ENCODE measurements at regions not wholly inside any gene's neighbourhood (a gene's known extent, or its start where the extent isn't known, plus 50 kb on each side); places are given as distances from the start of the nearest gene placed in this dataset.

DNA sequence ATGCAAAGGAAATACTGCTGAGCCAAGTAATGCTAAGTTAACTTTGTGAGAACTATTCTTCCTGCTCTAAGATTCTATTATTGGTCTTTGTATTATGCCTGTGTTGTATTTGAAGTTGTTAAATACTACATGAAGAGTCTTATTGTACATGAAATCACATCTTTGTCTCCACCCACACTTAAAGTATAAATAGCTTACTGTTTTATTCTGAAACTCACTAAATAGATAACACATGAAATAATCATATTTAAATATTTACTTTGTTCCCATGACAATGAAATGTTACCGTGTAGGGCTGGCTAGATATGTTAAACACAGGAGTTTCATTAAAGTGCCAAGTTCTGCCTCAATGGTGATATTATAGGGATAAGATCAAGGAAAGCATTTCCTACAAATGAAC, 562.1 kb upstream of the ATXN8OS start:
- H3K4me1 Mint-ChIP-seq (ENCODE audit: low read depth): peaks cover 9% of the 10 kb centered on the region
- DNase-seq (ENCODE audit: low spot score, unreplicated experiment): no peak
- no peaks in the 10 kb centered on the region for H3K36me3 Mint-ChIP-seq (ENCODE audit: insufficient read depth)
- H3K4me3 Mint-ChIP-seq (ENCODE audit: low read depth): no peak overlapping the region
- H3K27me3 Mint-ChIP-seq: no peaks in the 10 kb centered on the region
- H3K9me3 Mint-ChIP-seq (ENCODE audit: low read depth): no peaks in the 10 kb centered on the region
- H3K27ac Mint-ChIP-seq: no peak overlapping the region
- TF ChIP-seq, protein P1, sequence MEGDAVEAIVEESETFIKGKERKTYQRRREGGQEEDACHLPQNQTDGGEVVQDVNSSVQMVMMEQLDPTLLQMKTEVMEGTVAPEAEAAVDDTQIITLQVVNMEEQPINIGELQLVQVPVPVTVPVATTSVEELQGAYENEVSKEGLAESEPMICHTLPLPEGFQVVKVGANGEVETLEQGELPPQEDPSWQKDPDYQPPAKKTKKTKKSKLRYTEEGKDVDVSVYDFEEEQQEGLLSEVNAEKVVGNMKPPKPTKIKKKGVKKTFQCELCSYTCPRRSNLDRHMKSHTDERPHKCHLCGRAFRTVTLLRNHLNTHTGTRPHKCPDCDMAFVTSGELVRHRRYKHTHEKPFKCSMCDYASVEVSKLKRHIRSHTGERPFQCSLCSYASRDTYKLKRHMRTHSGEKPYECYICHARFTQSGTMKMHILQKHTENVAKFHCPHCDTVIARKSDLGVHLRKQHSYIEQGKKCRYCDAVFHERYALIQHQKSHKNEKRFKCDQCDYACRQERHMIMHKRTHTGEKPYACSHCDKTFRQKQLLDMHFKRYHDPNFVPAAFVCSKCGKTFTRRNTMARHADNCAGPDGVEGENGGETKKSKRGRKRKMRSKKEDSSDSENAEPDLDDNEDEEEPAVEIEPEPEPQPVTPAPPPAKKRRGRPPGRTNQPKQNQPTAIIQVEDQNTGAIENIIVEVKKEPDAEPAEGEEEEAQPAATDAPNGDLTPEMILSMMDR (IDR thresholded peaks at IDR 0.05; ENCODE audit: unreplicated experiment): no peak

DNA sequence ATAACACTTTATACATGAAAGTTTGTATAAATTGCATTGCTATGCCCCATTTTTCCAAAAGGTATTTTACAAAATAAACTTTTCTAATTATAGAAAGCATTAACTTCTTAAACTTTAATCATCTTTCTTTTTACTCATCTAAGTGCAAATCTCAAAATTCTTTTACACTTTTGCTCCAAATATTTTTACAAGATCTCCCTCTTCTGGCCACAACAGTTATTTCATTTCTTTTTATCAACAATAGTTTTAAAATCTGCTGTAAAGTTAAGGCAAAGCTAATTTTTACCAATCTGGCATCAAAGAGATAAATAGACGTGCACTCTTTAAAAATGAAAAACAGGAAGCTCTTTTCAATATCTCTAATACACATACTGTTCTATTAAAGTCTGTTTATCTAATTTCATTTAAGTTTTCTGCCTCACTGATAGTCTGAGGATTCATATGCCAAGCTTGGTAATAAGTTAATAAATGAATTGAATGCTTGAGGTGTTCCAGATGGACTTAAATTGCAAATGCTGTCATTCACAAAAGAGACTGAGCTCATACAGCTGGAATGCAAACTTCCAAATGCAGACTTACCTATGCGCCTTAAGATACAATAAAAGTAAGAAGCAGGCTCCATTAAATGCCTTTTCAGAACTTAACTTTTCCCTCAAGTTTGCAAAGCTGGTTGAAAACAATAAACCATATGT, 583.0 kb upstream of the ATXN8OS start:
- TF ChIP-seq, protein P1 (IDR thresholded peaks at IDR 0.05; ENCODE audit: unreplicated experiment): peak; percentile 67
- no peaks in the 10 kb centered on the region for H3K9me3 Mint-ChIP-seq (ENCODE audit: low read depth)
- no peak overlapping the region for H3K4me3 Mint-ChIP-seq (ENCODE audit: low read depth)
- H3K27ac Mint-ChIP-seq: no peak overlapping the region
- H3K4me1 Mint-ChIP-seq (ENCODE audit: low read depth): no peaks in the 10 kb centered on the region
- no peaks in the 10 kb centered on the region for H3K36me3 Mint-ChIP-seq (ENCODE audit: insufficient read depth)
- DNase-seq (ENCODE audit: low spot score, unreplicated experiment): no peak
- H3K27me3 Mint-ChIP-seq: no peaks in the 10 kb centered on the region

DNA sequence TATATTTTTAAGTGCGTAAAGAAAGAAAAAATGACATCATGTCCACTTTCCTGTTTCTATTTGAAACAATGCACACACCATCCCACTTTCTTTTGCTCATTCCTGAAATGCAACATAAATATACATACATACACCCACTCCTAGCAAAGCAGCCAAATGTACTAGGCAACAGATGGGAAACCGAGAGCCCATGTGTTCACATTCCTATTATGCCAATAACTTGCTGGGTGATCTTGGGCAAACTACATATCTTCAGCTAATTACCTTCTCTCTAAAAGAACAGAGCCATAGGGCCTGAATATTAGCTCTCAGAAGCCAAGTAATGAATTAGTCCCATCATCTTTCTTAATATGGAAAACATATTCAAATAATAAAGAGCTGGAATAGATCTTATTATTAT, 610.6 kb upstream of the ATXN8OS start:
- Mint-ChIP-seq H3K36me3 (ENCODE audit: insufficient read depth) (no peaks in the 10 kb centered on the region), H3K27ac (no peak overlapping the region), H3K4me3 (ENCODE audit: low read depth) (no peak overlapping the region), H3K4me1 (ENCODE audit: low read depth) (no peaks in the 10 kb centered on the region), H3K9me3 (ENCODE audit: low read depth) (peaks cover 3% of the 10 kb centered on the region), H3K27me3 (no peaks in the 10 kb centered on the region)
- no peak for DNase-seq (ENCODE audit: low spot score, unreplicated experiment)
- TF ChIP-seq, protein P1 (IDR thresholded peaks at IDR 0.05; ENCODE audit: unreplicated experiment): no peak

DNA sequence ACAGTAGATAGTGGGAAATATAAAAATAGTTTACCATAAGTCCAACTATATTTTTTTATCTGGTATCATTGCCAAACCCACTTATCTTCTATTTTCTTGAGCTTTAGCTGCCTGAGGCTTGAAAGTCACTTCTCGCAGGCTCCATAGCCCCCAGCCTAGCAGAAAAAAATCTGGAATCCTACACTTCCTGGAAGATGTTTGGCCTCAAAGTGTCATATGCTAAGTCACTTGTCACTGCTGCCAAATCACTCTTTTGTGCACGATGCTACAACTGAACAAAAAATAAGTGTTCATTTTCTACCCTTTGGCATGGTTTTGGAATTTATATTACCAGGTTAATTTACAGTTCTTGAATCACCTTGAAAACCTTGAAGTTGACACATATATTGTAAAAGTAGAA, 612.5 kb upstream of the ATXN8OS start:
- no peak for DNase-seq (ENCODE audit: low spot score, unreplicated experiment)
- Mint-ChIP-seq H3K27me3 (no peaks in the 10 kb centered on the region), H3K4me3 (ENCODE audit: low read depth) (no peak overlapping the region), H3K36me3 (ENCODE audit: insufficient read depth) (no peaks in the 10 kb centered on the region), H3K27ac (no peak overlapping the region), H3K9me3 (ENCODE audit: low read depth) (peaks cover 12% of the 10 kb centered on the region), H3K4me1 (ENCODE audit: low read depth) (no peaks in the 10 kb centered on the region)
- TF ChIP-seq, protein P1 (IDR thresholded peaks at IDR 0.05; ENCODE audit: unreplicated experiment): no peak

DNA sequence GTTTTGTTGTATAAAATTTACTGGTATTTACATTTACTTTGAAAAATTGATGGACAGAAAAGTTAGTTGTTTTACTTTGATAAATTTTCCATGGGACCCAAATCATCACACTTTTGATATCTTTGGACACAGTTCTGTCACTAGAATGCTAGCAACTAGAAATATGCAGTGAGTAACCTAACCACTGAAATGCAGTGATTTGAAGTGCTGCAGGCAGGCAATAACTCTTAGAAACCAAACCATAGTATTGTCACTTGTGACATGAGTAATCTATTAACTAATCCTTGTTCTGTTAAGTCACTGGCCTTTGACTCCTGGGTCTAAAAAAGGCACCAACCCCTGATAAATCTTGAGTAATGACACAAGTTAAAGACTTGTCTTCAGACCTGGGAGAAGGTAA, 620.0 kb upstream of the ATXN8OS start:
- TF ChIP-seq, protein P1 (IDR thresholded peaks at IDR 0.05; ENCODE audit: unreplicated experiment): no peak
- H3K9me3 Mint-ChIP-seq (ENCODE audit: low read depth): peaks cover 29% of the 10 kb centered on the region

More for the DNA sequence above, 620.0 kb upstream of the ATXN8OS start:
- Mint-ChIP-seq H3K27ac (no peak overlapping the region), H3K4me3 (ENCODE audit: low read depth) (no peak overlapping the region), H3K27me3 (no peaks in the 10 kb centered on the region), H3K36me3 (ENCODE audit: insufficient read depth) (no peaks in the 10 kb centered on the region), H3K4me1 (ENCODE audit: low read depth) (no peaks in the 10 kb centered on the region)
- DNase-seq (ENCODE audit: low spot score, unreplicated experiment): no peak

Measured in progenitor cell of endocrine pancreas (in vitro differentiated cells).